IMR-90 (cell line): ENCODE measurements at regions not wholly inside any gene's neighbourhood (a gene's known extent, or its start where the extent isn't known, plus 50 kb on each side); places are given as distances from the start of the nearest gene placed in this dataset.

Experiments
- ATAC-seq: fragments of 200-7000 bp; cut with Tn5 transposase; 2 replicates; pipeline ENCODE4 v1.9.1; 2020; ENCODE audit warnings: low read depth, mild to moderate bottlenecking, moderate library complexity
- BruUV-seq: library from RNA; stranded (reverse); fragments of 400-500 nt; replicated peaks from 2 replicates; lab custom pipeline; 2021; lab: Mats Ljungman, UMichigan
- CTCF ChIA-PET: fragments of 300-600 bp; formaldehyde crosslinking; extraction: SDS; loops from one replicate; lab custom pipeline; 2021; ENCODE audit warnings: antibody characterized with exemption; lab: Yijun Ruan, JAX
- POLR2A ChIA-PET: fragments of 300-600 bp; sonication (Branson Sonifier 250); formaldehyde crosslinking; loops from one replicate; lab custom pipeline; 2022; ENCODE audit warnings: antibody characterized with exemption; ENCODE audit not compliant: unreplicated experiment; lab: Charles Lee
- DNase-seq: peaks from one replicate; pipeline ENCODE4 v3.0.0; 2013
- H2AFZ ChIP-seq: replicated peaks from 2 replicates; pipeline ENCODE3; 2013; ENCODE audit warnings: low read length, mild to moderate bottlenecking; ENCODE audit not compliant: poor library complexity
- H2AK5ac ChIP-seq: 2 replicates; pipeline ENCODE4 v1.6.1; 2013; ENCODE audit warnings: low read depth, low read length, inconsistent platforms
- H2AK9ac ChIP-seq: replicated peaks from 2 replicates; pipeline ENCODE3; 2013; ENCODE audit warnings: mild to moderate bottlenecking, low read depth, low read length, moderate library complexity; ENCODE audit not compliant: poor library complexity
- H2BK120ac ChIP-seq: 2 replicates; pipeline ENCODE4 v1.6.1; 2013; ENCODE audit warnings: low read depth, low read length, inconsistent platforms
- H2BK15ac ChIP-seq: 3 replicates; pipeline ENCODE4 v1.6.1; 2013; ENCODE audit warnings: low read depth, low read length, inconsistent platforms
- H2BK20ac ChIP-seq: 2 replicates; pipeline ENCODE4 v1.6.1; 2013; ENCODE audit warnings: low read depth, mild to moderate bottlenecking, inconsistent platforms, low read length, moderate library complexity
- H2BK5ac ChIP-seq: 2 replicates; pipeline ENCODE4 v1.6.1; 2013; ENCODE audit warnings: mild to moderate bottlenecking, low read depth, low read length, inconsistent platforms; ENCODE audit not compliant: poor library complexity, severe bottlenecking
- H3K14ac ChIP-seq: replicated peaks from 2 replicates; pipeline ENCODE4 v1.6.1; 2013; ENCODE audit warnings: low read depth, low read length, inconsistent platforms
- H3K18ac ChIP-seq: 2 replicates; pipeline ENCODE4 v1.6.1; 2013; ENCODE audit warnings: low read depth, low read length, control low read depth
- H3K23ac ChIP-seq: 2 replicates; pipeline ENCODE4 v1.6.1; 2013; ENCODE audit warnings: low read depth, low read length, inconsistent platforms
- H3K27ac ChIP-seq: 2 replicates; pipeline ENCODE4 v1.5.1; 2013; ENCODE audit warnings: mild to moderate bottlenecking, control low read depth, low read length; ENCODE audit not compliant: insufficient read depth
- H3K27me3 ChIP-seq: 2 replicates; pipeline ENCODE4 v1.6.1; 2013; ENCODE audit warnings: low read length; ENCODE audit not compliant: control insufficient read depth, insufficient read depth
- H3K36me3 ChIP-seq: 2 replicates; pipeline ENCODE4 v1.6.1; 2013; ENCODE audit warnings: low read length, mixed read lengths; ENCODE audit not compliant: control insufficient read depth, insufficient read depth
- H3K4ac ChIP-seq: 2 replicates; pipeline ENCODE4 v1.6.1; 2013; ENCODE audit warnings: low read depth, low read length, inconsistent platforms
- H3K4me1 ChIP-seq: 2 replicates; pipeline ENCODE4 v1.6.1; 2013; ENCODE audit warnings: low read length, mixed read lengths; ENCODE audit not compliant: control insufficient read depth, insufficient read depth
- H3K4me2 ChIP-seq: 2 replicates; pipeline ENCODE4 v1.6.1; 2013; ENCODE audit warnings: low read depth, mild to moderate bottlenecking, control low read depth, low read length, moderate library complexity
- H3K4me3 ChIP-seq: 2 replicates; pipeline ENCODE4 v1.5.1; 2013; ENCODE audit warnings: low read depth, mild to moderate bottlenecking, control low read depth, low read length, moderate library complexity; ENCODE audit not compliant: insufficient read depth
- H3K56ac ChIP-seq: 2 replicates; pipeline ENCODE4 v1.6.1; 2013; ENCODE audit warnings: low read length, inconsistent platforms; ENCODE audit not compliant: insufficient read depth; ENCODE audit errors: extremely low read depth
- H3K79me1 ChIP-seq, 2 experiments: 2 replicates each; pipeline ENCODE4 v1.6.1; 2013; ENCODE audit warnings: low read length in 2 of 2, inconsistent platforms in 1 of 2, low read depth in 1 of 2
- H3K9ac ChIP-seq: 2 replicates; pipeline ENCODE4 v1.6.1; 2013; ENCODE audit warnings: low read depth, low read length, control low read depth
- H3K9me1 ChIP-seq: 2 replicates; pipeline ENCODE4 v1.6.1; 2013; ENCODE audit warnings: low read length, inconsistent platforms; ENCODE audit not compliant: insufficient read depth
- H3K9me3 ChIP-seq: 2 replicates; pipeline ENCODE4 v1.6.1; 2013; ENCODE audit warnings: low read length; ENCODE audit not compliant: control insufficient read depth, insufficient read depth
- H4K20me1 ChIP-seq: 2 replicates; pipeline ENCODE4 v1.6.1; 2013; ENCODE audit warnings: low read length, inconsistent platforms; ENCODE audit not compliant: insufficient read depth
- H4K5ac ChIP-seq: 2 replicates; pipeline ENCODE4 v1.6.1; 2013; ENCODE audit warnings: mild to moderate bottlenecking, low read depth, low read length, control low read depth
- H4K8ac ChIP-seq, 2 experiments: 2 replicates each; pipeline ENCODE4 v1.6.1; 2013; ENCODE audit warnings: low read depth in 2 of 2, low read length in 2 of 2, control low read depth in 1 of 2, inconsistent platforms in 1 of 2
- H4K91ac ChIP-seq: 2 replicates; pipeline ENCODE4 v1.6.1; 2013; ENCODE audit warnings: low read depth, low read length, inconsistent platforms; ENCODE audit not compliant: insufficient read depth
- BHLHE40 ChIP-seq: fragments of 150-350 bp; IDR thresholded peaks from 2 replicates; pipeline ENCODE4 v1.6.1; 2016; ENCODE audit warnings: mild to moderate bottlenecking, low read depth, low read length
- CEBPB ChIP-seq: IDR thresholded peaks from 2 replicates; pipeline ENCODE4 v1.6.1; 2012; ENCODE audit warnings: low read depth, low read length, improper control_type of control experiment
- CHD1 ChIP-seq: IDR thresholded peaks from 2 replicates; pipeline ENCODE4 v1.6.1; 2012; ENCODE audit warnings: low read depth, low read length, improper control_type of control experiment
- CTCF ChIP-seq: conservative IDR thresholded peaks from 2 replicates; pipeline ENCODE4 v1.5.1; 2012; ENCODE audit warnings: mild to moderate bottlenecking, low read depth, low read length, improper control_type of control experiment
- FOS ChIP-seq: fragments of 150-350 bp; IDR thresholded peaks from 2 replicates; pipeline ENCODE4 v1.6.1; 2016; ENCODE audit warnings: low read depth, low read length
- MAFK ChIP-seq: IDR thresholded peaks from 2 replicates; pipeline ENCODE4 v1.6.1; 2012; ENCODE audit warnings: low read depth, low read length, improper control_type of control experiment
- MAZ ChIP-seq: IDR thresholded peaks from 2 replicates; pipeline ENCODE4 v1.6.1; 2012; ENCODE audit warnings: low read depth, mild to moderate bottlenecking, low read length, improper control_type of control experiment, moderate library complexity, borderline replicate concordance
- MXI1 ChIP-seq: IDR thresholded peaks from 2 replicates; pipeline ENCODE4 v1.6.1; 2012; ENCODE audit warnings: low read depth, mild to moderate bottlenecking, low read length, moderate library complexity, borderline replicate concordance
- NFE2L2 ChIP-seq: fragments of 150-350 bp; IDR thresholded peaks from 2 replicates; pipeline ENCODE4 v1.6.1; 2016; ENCODE audit warnings: low read depth, mild to moderate bottlenecking, low read length
- POLR2A ChIP-seq: IDR thresholded peaks from 2 replicates; pipeline ENCODE4 v1.6.1; 2012; ENCODE audit warnings: mild to moderate bottlenecking, low read depth, low read length
- RAD21 ChIP-seq: IDR thresholded peaks from 2 replicates; pipeline ENCODE4 v1.6.1; 2012; ENCODE audit warnings: low read length, improper control_type of control experiment
- RCOR1 ChIP-seq: IDR thresholded peaks from 2 replicates; pipeline ENCODE4 v1.6.1; 2012; ENCODE audit warnings: mild to moderate bottlenecking, low read length, improper control_type of control experiment; ENCODE audit not compliant: insufficient replicate concordance
- RFX5 ChIP-seq: IDR thresholded peaks from 2 replicates; pipeline ENCODE4 v1.8.0; 2012; ENCODE audit warnings: low read depth, mild to moderate bottlenecking, low read length, moderate library complexity
- SMC3 ChIP-seq: fragments of 150-350 bp; IDR thresholded peaks from 2 replicates; pipeline ENCODE4 v1.6.1; 2016; ENCODE audit warnings: low read depth, mild to moderate bottlenecking, antibody characterized with exemption, low read length, moderate library complexity
- WGBS, 2 experiments: methylation state at CpG; one replicate each; pipeline versions ENCODE4 v1.1.5 to v1.1.7; 2013; ENCODE audit warnings: missing lambda C conversion rate in 2 of 2; ENCODE audit not compliant: insufficient read length in 1 of 2; ENCODE audit errors: extremely low coverage in 2 of 2; 5-methylcytosine and 5-hydroxymethylcytosine counted together
- dilution Hi-C: fragments of 300-500 bp; cut with HindIII; formaldehyde crosslinking; loops from one replicate; pipeline ENCODE4 v1.14.3; 2018; ENCODE audit warnings: low sequenced_read_pairs; ENCODE audit not compliant: unreplicated experiment
- in situ Hi-C: fragments of 300-500 bp; cut with MboI; formaldehyde crosslinking; loops from 3 replicates; pipeline ENCODE4 v1.14.3; 2019; ENCODE audit warnings: low sequenced_read_pairs, inconsistent platforms, mixed read lengths
- intact Hi-C: fragments of 100-400 bp; cut with micrococcal nuclease; formaldehyde crosslinking; loops from 2 replicates; pipeline ENCODE4 v1.10.0; 2022
- TF ChIP-seq, protein P1 (sequence below): fragments of 150-350 bp; IDR thresholded peaks from 2 replicates; pipeline ENCODE4 v1.6.1; 2016; ENCODE audit warnings: low read depth, mild to moderate bottlenecking, low read length, moderate library complexity, borderline replicate concordance
- TF ChIP-seq, protein P2 (sequence below): fragments of 150-350 bp; IDR thresholded peaks from 2 replicates; pipeline ENCODE4 v1.6.1; 2017; ENCODE audit warnings: mild to moderate bottlenecking, antibody characterized with exemption, low read length, low read depth

DNA sequence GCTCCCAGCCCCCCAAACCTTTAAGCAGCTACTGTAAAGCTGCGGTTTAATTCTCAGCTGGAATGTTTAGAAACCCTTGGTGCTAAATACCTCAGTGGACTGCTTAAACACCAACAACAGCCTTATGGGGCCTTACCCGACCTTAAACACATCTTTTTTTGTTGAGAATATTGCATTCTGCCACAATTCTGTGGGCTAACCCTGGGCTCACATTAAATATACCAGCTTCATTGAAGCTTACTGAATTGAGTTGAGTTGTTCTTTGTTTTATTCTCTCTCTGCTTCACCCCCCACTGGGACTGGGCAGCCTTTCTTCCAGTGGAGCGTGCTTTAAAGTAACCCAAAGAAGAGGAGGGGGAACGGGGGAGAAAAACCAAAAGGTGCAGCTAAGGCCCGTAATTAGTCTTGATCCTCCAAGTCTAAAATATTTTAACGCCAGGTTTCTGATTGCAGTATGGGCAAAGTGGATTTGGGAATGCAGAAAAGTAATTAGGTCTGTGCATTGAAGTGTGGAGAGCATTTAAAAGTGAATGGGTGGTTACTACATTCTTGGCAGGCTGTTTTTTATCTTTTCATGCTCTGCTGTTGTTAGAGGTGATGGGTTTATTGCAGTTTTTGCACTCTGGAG lies 281.2 kb downstream of the NR2F1-AS1 start:
- H3K9ac ChIP-seq = no peak overlapping the region
- H3K4me3 ChIP-seq = no peak overlapping the region
- no peak for TF ChIP-seq RCOR1
- no peak for TF ChIP-seq SMC3
- TF ChIP-seq, protein P1, sequence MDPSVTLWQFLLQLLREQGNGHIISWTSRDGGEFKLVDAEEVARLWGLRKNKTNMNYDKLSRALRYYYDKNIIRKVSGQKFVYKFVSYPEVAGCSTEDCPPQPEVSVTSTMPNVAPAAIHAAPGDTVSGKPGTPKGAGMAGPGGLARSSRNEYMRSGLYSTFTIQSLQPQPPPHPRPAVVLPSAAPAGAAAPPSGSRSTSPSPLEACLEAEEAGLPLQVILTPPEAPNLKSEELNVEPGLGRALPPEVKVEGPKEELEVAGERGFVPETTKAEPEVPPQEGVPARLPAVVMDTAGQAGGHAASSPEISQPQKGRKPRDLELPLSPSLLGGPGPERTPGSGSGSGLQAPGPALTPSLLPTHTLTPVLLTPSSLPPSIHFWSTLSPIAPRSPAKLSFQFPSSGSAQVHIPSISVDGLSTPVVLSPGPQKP = no peak
- TF ChIP-seq MXI1 = no peak
- no peak for TF ChIP-seq FOS
- TF ChIP-seq RFX5 = no peak
- no peak for TF ChIP-seq POLR2A
- TF ChIP-seq RAD21 = no peak
- no peak for TF ChIP-seq MAFK
- no peak for TF ChIP-seq CTCF
- TF ChIP-seq NFE2L2 = no peak
- no peak for TF ChIP-seq CEBPB
- no peak for TF ChIP-seq MAZ
- TF ChIP-seq, protein P2, sequence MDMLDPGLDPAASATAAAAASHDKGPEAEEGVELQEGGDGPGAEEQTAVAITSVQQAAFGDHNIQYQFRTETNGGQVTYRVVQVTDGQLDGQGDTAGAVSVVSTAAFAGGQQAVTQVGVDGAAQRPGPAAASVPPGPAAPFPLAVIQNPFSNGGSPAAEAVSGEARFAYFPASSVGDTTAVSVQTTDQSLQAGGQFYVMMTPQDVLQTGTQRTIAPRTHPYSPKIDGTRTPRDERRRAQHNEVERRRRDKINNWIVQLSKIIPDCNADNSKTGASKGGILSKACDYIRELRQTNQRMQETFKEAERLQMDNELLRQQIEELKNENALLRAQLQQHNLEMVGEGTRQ = no peak
- no peak for TF ChIP-seq BHLHE40
- TF ChIP-seq CHD1 = no peak
- no peak overlapping the region for H2AK9ac ChIP-seq
- ChIA-PET POLR2A (no interaction called here), CTCF (no interaction called here)
- H2AFZ ChIP-seq = no peak overlapping the region
- H4K20me1 ChIP-seq = no peaks in the 10 kb centered on the region
- H3K4me1 ChIP-seq = no peaks in the 10 kb centered on the region
- peaks cover 3% of the 10 kb centered on the region for H3K9me1 ChIP-seq
- H2BK120ac ChIP-seq = no peak overlapping the region
- H3K18ac ChIP-seq = no peak overlapping the region
- H3K27ac ChIP-seq = no peak overlapping the region
- no TSS peak for BruUV-seq
- no peak overlapping the region for H2BK15ac ChIP-seq
- no peak overlapping the region for H2BK5ac ChIP-seq
- H2BK20ac ChIP-seq = no peak overlapping the region
- DNase-seq = no peak
- H3K56ac ChIP-seq = no peak overlapping the region
- ATAC-seq = no peak
- dilution Hi-C loops (no loop called here), intact Hi-C loops (no loop called here), in situ Hi-C loops (no loop called here)
- WGBS, 2 experiments = no CpG with 5 or more reads among the region's 6 CpGs
- no peak overlapping the region for H3K4ac ChIP-seq
- no peak overlapping the region for H3K4me2 ChIP-seq
- H3K27me3 ChIP-seq = no peaks in the 10 kb centered on the region
- no peaks in the 10 kb centered on the region for H3K9me3 ChIP-seq
- H4K8ac ChIP-seq = no peak overlapping the region
- H3K23ac ChIP-seq = no peak overlapping the region
- no peaks in the 10 kb centered on the region for H3K79me1 ChIP-seq
- H2AK5ac ChIP-seq = no peak overlapping the region
- H4K5ac ChIP-seq = no peak overlapping the region
- no peak overlapping the region for H3K14ac ChIP-seq
- H4K91ac ChIP-seq = no peak overlapping the region
- no peaks in the 10 kb centered on the region for H3K36me3 ChIP-seq
